HCT116 (cell line): ENCODE measurements at regions not wholly inside any gene's neighbourhood (a gene's known extent, or its start where the extent isn't known, plus 50 kb on each side); places are given as distances from the start of the nearest gene placed in this dataset.

ENCODE experiments used
- ATAC-seq: fragments of 200-7000 bp; cut with Tn5 transposase; 2 replicates; pipeline ENCODE4 v1.9.1; 2020; ENCODE audit warnings: mild to moderate bottlenecking, moderate library complexity
- BruUV-seq: library from RNA; stranded (reverse); fragments of 400-500 nt; replicated peaks from 2 replicates; lab custom pipeline; 2021; lab: Mats Ljungman, UMichigan
- CTCF ChIA-PET: fragments of 300-600 bp; sonication (Branson Sonifier 250); formaldehyde crosslinking; loops from one replicate; lab custom pipeline; 2021; ENCODE audit warnings: antibody characterized with exemption; lab: Charles Lee
- POLR2A ChIA-PET: fragments of 300-600, 350-600 bp; sonication (Branson Sonifier 250); formaldehyde crosslinking; loops from one replicate; lab custom pipeline; 2021; ENCODE audit warnings: antibody characterized with exemption; lab: Charles Lee
- RAD21 ChIA-PET, 2 experiments: fragments of 300-600 bp; sonication (Branson Sonifier 250); formaldehyde crosslinking; loops; one replicate each; lab custom pipeline; 2023; ENCODE audit warnings: low total read pairs in 2 of 2; ENCODE audit not compliant: uncharacterized antibody in 2 of 2, unreplicated experiment in 2 of 2, low non-redundant PET in 1 of 2; lab: Charles Lee
- DNase-seq: peaks from one replicate; pipeline ENCODE4 v3.0.0-alpha.2; 2010; ENCODE audit warnings: low read depth, low spot score
- H2AFZ ChIP-seq: fragments of 200-600 bp; shearing (Covaris generic), sonication (generic); 2 replicates; pipeline ENCODE4 v1.6.1; 2017; ENCODE audit warnings: low read depth, mixed run types, mixed read lengths, antibody characterized with exemption, low read length; ENCODE audit not compliant: poor library complexity, severe bottlenecking
- H3K27ac ChIP-seq: 2 replicates; pipeline ENCODE4 v1.5.1; 2012; ENCODE audit warnings: low read depth, low read length
- H3K27me3 ChIP-seq: fragments of 200-600 bp; sonication (generic); 2 replicates; pipeline ENCODE4 v1.6.1; 2016; ENCODE audit warnings: mixed run types, low read length, mixed read lengths; ENCODE audit not compliant: insufficient read depth
- H3K36me3 ChIP-seq, 2 experiments: fragments of 200-500 bp in 1 of 2; fragments of 200-600 bp in 1 of 2; sonication (Bioruptor generic) in 1 of 2; sonication (generic) in 1 of 2; 2 replicates each; pipeline versions ENCODE4 v1.5.1 to v1.6.1; 2014 to 2016; ENCODE audit warnings: low read length in 2 of 2, inconsistent platforms in 1 of 2, mixed read lengths in 1 of 2, mixed run types in 1 of 2; ENCODE audit not compliant: insufficient read depth in 2 of 2, control insufficient read depth in 1 of 2
- H3K4me1 ChIP-seq, 2 experiments: fragments of 200-600 bp in 1 of 2; sonication (generic) in 1 of 2; 2 replicates each; pipeline versions ENCODE4 v1.5.1 to v1.6.1; 2012 to 2017; ENCODE audit warnings: low read length in 2 of 2, inconsistent platforms in 1 of 2, mild to moderate bottlenecking in 1 of 2, mixed read lengths in 1 of 2, mixed run types in 1 of 2, moderate library complexity in 1 of 2; ENCODE audit not compliant: insufficient read depth in 2 of 2, control insufficient read depth in 1 of 2
- H3K4me2 ChIP-seq: fragments of 200-600 bp; sonication (generic); 2 replicates; pipeline ENCODE4 v1.6.1; 2017; ENCODE audit warnings: mixed run types, low read length, mixed read lengths
- H3K4me3 ChIP-seq, 2 experiments: fragments of 200-600 bp in 1 of 2; sonication (generic) in 1 of 2; replicated peaks in 1 of 2; 2 replicates each; pipeline ENCODE4 v1.5.1; 2011 to 2016; ENCODE audit warnings: low read length in 2 of 2, control low read depth in 1 of 2, low read depth in 1 of 2, mild to moderate bottlenecking in 1 of 2, mixed read lengths in 1 of 2, mixed run types in 1 of 2
- H3K79me2 ChIP-seq: fragments of 200-600 bp; sonication (generic); 2 replicates; pipeline ENCODE4 v1.6.1; 2017; ENCODE audit warnings: mild to moderate bottlenecking, mixed run types, low read length, moderate library complexity, mixed read lengths; ENCODE audit not compliant: insufficient read depth
- H3K9ac ChIP-seq: fragments of 200-600 bp; sonication (generic); 2 replicates; pipeline ENCODE4 v1.6.1; 2016; ENCODE audit warnings: low read length, mixed read lengths
- H3K9me2 ChIP-seq: fragments of 200-600 bp; sonication (generic), shearing (Covaris generic); 2 replicates; pipeline ENCODE4 v1.6.1; 2017; ENCODE audit warnings: mixed run types, mild to moderate bottlenecking, moderate library complexity; ENCODE audit not compliant: insufficient read depth
- H3K9me3 ChIP-seq, 2 experiments: fragments of 200-500 bp in 1 of 2; fragments of 200-600 bp in 1 of 2; sonication (Bioruptor generic) in 1 of 2; sonication (generic) in 1 of 2; 2 replicates each; pipeline ENCODE4 v1.6.1; 2014 to 2017; ENCODE audit warnings: low read length in 2 of 2, mixed read lengths in 2 of 2, inconsistent platforms in 1 of 2, low read depth in 1 of 2, mild to moderate bottlenecking in 1 of 2, mixed run types in 1 of 2, moderate library complexity in 1 of 2; ENCODE audit not compliant: control insufficient read depth in 1 of 2, insufficient read depth in 1 of 2
- H4K20me1 ChIP-seq: fragments of 200-600 bp; sonication (generic), shearing (Covaris generic); 2 replicates; pipeline ENCODE4 v1.6.1; 2017; ENCODE audit warnings: mixed run types, mild to moderate bottlenecking, moderate library complexity; ENCODE audit not compliant: insufficient read depth
- CBX3 ChIP-seq: IDR thresholded peaks from 2 replicates; pipeline ENCODE4 v1.6.1; 2012; ENCODE audit warnings: low read depth
- CEBPB ChIP-seq: IDR thresholded peaks from 2 replicates; pipeline ENCODE4 v1.6.1; 2012; ENCODE audit warnings: low read depth
- EGR1 ChIP-seq: IDR thresholded peaks from 2 replicates; pipeline ENCODE4 v1.6.1; 2012; ENCODE audit warnings: low read depth
- ELF1 ChIP-seq: IDR thresholded peaks from 2 replicates; pipeline ENCODE4 v1.6.1; 2012; ENCODE audit warnings: low read depth, borderline replicate concordance
- EZH2 ChIP-seq: fragments of 200-600 bp; sonication (generic); IDR thresholded peaks from 2 replicates; pipeline ENCODE4 v1.6.1; 2017; ENCODE audit warnings: antibody characterized with exemption, mixed run types
- POLR2A ChIP-seq: IDR thresholded peaks from 2 replicates; pipeline ENCODE4 v1.7.0; 2011; ENCODE audit warnings: borderline replicate concordance; ENCODE audit not compliant: insufficient read depth, insufficient read length; ENCODE audit errors: extremely low read depth
- RAD21 ChIP-seq: IDR thresholded peaks from 2 replicates; pipeline ENCODE4 v1.6.1; 2012; ENCODE audit warnings: low read depth, mild to moderate bottlenecking
- SRF ChIP-seq: IDR thresholded peaks from 2 replicates; pipeline ENCODE4 v1.6.1; 2012; ENCODE audit warnings: low read depth
- TCF7L2 ChIP-seq: IDR thresholded peaks from 2 replicates; pipeline ENCODE4 v1.7.0; 2011; ENCODE audit warnings: borderline replicate concordance, inconsistent platforms; ENCODE audit not compliant: insufficient read depth, insufficient read length; ENCODE audit errors: extremely low read depth
- YY1 ChIP-seq: IDR thresholded peaks from 2 replicates; pipeline ENCODE4 v1.6.1; 2011; ENCODE audit warnings: low read length, low read depth, moderate library complexity, mild to moderate bottlenecking; ENCODE audit not compliant: insufficient replicate concordance; ENCODE audit errors: extremely low read depth
- ZFX ChIP-seq: fragments of 450-650 bp; IDR thresholded peaks from 2 replicates; pipeline ENCODE4 v1.6.1; 2017
- ZNF274 ChIP-seq: fragments of 200-500 bp; sonication (Bioruptor generic); IDR thresholded peaks from 2 replicates; pipeline ENCODE4 v1.6.1; 2014; ENCODE audit warnings: mild to moderate bottlenecking, low read depth, low read length, inconsistent platforms
- intact Hi-C: fragments of 100-400 bp; cut with micrococcal nuclease; formaldehyde crosslinking; loops from 2 replicates; pipeline ENCODE4 v1.10.0; 2022
- TF ChIP-seq, protein P1 (sequence below): IDR thresholded peaks from 2 replicates; pipeline ENCODE4 v1.6.1; 2012
- TF ChIP-seq, protein P2 (sequence below), 3 experiments: fragments of 200-600 bp in 1 of 3; sonication (generic) in 1 of 3; IDR thresholded peaks in 2 of 3; conservative IDR thresholded peaks in 1 of 3; 2 replicates each; pipeline ENCODE4 v1.5.1; 2012 to 2017; ENCODE audit warnings: low read depth in 2 of 3, low read length in 2 of 3, antibody characterized with exemption in 1 of 3, borderline replicate concordance in 1 of 3, control low read depth in 1 of 3, mild to moderate bottlenecking in 1 of 3, mixed read lengths in 1 of 3, mixed run types in 1 of 3, moderate library complexity in 1 of 3; ENCODE audit not compliant: insufficient read depth in 1 of 3
- TF ChIP-seq, protein P3 (sequence below): IDR thresholded peaks from 2 replicates; pipeline ENCODE4 v1.6.1; 2012
- TF ChIP-seq, protein P4 (sequence below): IDR thresholded peaks from 2 replicates; pipeline ENCODE4 v1.6.1; 2011; ENCODE audit warnings: mild to moderate bottlenecking, low read length, moderate library complexity; ENCODE audit not compliant: insufficient replicate concordance; ENCODE audit errors: extremely low read depth

DNA sequence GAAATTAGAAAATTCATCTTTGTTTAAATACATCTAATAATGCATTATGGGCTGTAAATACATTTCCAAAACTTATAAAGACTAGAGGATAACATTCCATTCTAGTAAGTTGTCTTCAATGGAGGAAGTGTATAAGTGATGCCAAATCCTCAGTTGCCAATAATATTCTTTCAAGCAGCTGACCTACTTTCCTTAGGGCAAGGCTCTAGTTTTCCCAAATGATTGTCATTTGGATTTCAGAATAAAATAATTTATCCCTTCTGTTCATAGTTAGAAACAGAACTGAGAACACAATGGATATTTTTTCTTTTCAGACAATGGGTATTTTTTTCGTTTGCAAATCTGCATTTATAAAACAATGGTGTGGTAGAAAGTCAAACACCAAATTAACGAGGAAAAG is 354.9 kb upstream of the ADAMTS5 start:
- H3K9me2 ChIP-seq = no peaks in the 10 kb centered on the region
- H3K9me3 ChIP-seq = peaks cover 3 to 15% of the 10 kb centered on the region in 2 experiments; a peak in 3 of 4 replicates
- H3K36me3 ChIP-seq = no peaks in the 10 kb centered on the region
- H2AFZ ChIP-seq = no peak overlapping the region
- no peak overlapping the region for H3K9ac ChIP-seq
- ATAC-seq (no peak), DNase-seq (no peak)
- H3K27me3 ChIP-seq = no peaks in the 10 kb centered on the region
- ChIA-PET RAD21 (no interaction called here), POLR2A (no interaction called here), CTCF (no interaction called here)
- no peaks in the 10 kb centered on the region for H4K20me1 ChIP-seq
- H3K4me1 ChIP-seq = no peaks in the 10 kb centered on the region
- TF ChIP-seq SRF (no peak), EZH2 (no peak), CBX3 (no peak), POLR2A (no peak), ZFX (no peak), TCF7L2 (no peak), CEBPB (no peak), ELF1 (no peak)
- no peak overlapping the region for H3K27ac ChIP-seq
- intact Hi-C loops = no loop called here
- no peak overlapping the region for H3K4me3 ChIP-seq
- BruUV-seq = no TSS peak
- no peak overlapping the region for H3K4me2 ChIP-seq
- H3K79me2 ChIP-seq = no peaks in the 10 kb centered on the region

DNA sequence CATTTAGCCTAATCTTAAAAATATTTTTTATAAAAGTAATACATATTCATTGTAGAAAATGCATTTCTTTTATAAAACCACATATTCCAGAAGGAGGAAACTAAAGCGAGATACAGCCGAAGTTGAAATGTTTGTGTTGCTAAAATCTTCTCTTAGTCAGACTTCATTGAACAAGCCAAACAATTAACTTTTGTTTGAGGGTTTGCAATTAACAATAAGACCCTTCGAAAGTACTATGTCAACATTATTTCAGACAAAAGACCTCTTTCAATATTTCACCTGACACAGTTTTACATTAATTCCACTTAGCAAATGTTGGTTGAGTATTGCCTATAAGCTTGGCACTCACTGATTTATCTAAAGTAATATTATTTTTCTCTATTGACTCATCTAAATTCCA is 354.0 kb upstream of the ADAMTS5 start:
- intact Hi-C loops = no loop called here
- H4K20me1 ChIP-seq = no peaks in the 10 kb centered on the region

More for the DNA sequence above, 354.0 kb upstream of the ADAMTS5 start:
- Histone ChIP-seq H3K27me3 (no peaks in the 10 kb centered on the region), H3K4me3 (no peak overlapping the region), H3K9ac (no peak overlapping the region), H2AFZ (no peak overlapping the region), H3K79me2 (no peaks in the 10 kb centered on the region), H3K27ac (no peak overlapping the region), H3K9me3 (peaks cover 3 to 10% of the 10 kb centered on the region in 2 experiments; a peak in 3 of 4 replicates), H3K4me2 (no peak overlapping the region), H3K36me3 (no peaks in the 10 kb centered on the region), H3K4me1 (no peaks in the 10 kb centered on the region), H3K9me2 (no peaks in the 10 kb centered on the region)
- ChIA-PET RAD21 (no interaction called here), CTCF (no interaction called here), POLR2A (no interaction called here)
- ATAC-seq (no peak), DNase-seq (no peak)
- TF ChIP-seq EGR1 (no peak), SRF (no peak), RAD21 (no peak), CEBPB (no peak), YY1 (no peak), ZNF274 (no peak)
- TF ChIP-seq, protein P1, sequence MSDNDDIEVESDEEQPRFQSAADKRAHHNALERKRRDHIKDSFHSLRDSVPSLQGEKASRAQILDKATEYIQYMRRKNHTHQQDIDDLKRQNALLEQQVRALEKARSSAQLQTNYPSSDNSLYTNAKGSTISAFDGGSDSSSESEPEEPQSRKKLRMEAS = no peak
- TF ChIP-seq, protein P2, sequence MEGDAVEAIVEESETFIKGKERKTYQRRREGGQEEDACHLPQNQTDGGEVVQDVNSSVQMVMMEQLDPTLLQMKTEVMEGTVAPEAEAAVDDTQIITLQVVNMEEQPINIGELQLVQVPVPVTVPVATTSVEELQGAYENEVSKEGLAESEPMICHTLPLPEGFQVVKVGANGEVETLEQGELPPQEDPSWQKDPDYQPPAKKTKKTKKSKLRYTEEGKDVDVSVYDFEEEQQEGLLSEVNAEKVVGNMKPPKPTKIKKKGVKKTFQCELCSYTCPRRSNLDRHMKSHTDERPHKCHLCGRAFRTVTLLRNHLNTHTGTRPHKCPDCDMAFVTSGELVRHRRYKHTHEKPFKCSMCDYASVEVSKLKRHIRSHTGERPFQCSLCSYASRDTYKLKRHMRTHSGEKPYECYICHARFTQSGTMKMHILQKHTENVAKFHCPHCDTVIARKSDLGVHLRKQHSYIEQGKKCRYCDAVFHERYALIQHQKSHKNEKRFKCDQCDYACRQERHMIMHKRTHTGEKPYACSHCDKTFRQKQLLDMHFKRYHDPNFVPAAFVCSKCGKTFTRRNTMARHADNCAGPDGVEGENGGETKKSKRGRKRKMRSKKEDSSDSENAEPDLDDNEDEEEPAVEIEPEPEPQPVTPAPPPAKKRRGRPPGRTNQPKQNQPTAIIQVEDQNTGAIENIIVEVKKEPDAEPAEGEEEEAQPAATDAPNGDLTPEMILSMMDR (IDR thresholded peaks at IDR 0.05 in 2 of 3, conservative IDR thresholded peaks at IDR 0.05 in 1 of 3; ENCODE audit: borderline replicate concordance in 1 of 3, insufficient read depth in 1 of 3, low read depth in 2 of 3, low read length in 2 of 3) = no peak
- TF ChIP-seq, protein P3, sequence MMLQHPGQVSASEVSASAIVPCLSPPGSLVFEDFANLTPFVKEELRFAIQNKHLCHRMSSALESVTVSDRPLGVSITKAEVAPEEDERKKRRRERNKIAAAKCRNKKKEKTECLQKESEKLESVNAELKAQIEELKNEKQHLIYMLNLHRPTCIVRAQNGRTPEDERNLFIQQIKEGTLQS = no peak
- TF ChIP-seq, protein P4, sequence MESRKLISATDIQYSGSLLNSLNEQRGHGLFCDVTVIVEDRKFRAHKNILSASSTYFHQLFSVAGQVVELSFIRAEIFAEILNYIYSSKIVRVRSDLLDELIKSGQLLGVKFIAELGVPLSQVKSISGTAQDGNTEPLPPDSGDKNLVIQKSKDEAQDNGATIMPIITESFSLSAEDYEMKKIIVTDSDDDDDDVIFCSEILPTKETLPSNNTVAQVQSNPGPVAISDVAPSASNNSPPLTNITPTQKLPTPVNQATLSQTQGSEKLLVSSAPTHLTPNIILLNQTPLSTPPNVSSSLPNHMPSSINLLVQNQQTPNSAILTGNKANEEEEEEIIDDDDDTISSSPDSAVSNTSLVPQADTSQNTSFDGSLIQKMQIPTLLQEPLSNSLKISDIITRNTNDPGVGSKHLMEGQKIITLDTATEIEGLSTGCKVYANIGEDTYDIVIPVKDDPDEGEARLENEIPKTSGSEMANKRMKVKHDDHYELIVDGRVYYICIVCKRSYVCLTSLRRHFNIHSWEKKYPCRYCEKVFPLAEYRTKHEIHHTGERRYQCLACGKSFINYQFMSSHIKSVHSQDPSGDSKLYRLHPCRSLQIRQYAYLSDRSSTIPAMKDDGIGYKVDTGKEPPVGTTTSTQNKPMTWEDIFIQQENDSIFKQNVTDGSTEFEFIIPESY = no peak
- no TSS peak for BruUV-seq
